ENCODE measurements at regions not wholly inside any gene's neighbourhood (a gene's known extent, or its start where the extent isn't known, plus 50 kb on each side); places are given as distances from the start of the nearest gene placed in this dataset.

DNA sequence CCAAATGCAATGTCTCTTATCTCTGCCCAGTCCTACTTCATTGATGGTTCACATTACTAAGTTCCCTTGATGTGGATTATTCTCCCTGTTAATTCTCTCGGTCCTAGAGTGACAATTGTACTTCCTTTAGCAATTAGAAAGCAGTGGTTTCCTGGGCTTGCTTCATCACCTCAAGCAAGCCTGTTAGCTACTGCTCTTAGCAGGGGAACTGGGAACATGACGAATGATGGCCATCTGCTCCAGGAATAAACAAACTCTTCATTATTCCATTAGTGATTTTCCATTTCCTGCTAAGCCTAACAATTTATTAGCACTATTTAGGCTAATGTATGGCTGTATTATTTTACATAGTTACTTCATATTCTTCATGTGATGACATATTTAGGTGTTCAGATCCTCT lies 331.8 kb downstream of the MTX2 start:
- TF ChIP-seq, protein P1, sequence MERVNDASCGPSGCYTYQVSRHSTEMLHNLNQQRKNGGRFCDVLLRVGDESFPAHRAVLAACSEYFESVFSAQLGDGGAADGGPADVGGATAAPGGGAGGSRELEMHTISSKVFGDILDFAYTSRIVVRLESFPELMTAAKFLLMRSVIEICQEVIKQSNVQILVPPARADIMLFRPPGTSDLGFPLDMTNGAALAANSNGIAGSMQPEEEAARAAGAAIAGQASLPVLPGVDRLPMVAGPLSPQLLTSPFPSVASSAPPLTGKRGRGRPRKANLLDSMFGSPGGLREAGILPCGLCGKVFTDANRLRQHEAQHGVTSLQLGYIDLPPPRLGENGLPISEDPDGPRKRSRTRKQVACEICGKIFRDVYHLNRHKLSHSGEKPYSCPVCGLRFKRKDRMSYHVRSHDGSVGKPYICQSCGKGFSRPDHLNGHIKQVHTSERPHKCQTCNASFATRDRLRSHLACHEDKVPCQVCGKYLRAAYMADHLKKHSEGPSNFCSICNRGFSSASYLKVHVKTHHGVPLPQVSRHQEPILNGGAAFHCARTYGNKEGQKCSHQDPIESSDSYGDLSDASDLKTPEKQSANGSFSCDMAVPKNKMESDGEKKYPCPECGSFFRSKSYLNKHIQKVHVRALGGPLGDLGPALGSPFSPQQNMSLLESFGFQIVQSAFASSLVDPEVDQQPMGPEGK (CRISPR knock-in tag; IDR thresholded peaks at IDR 0.05; ENCODE audit: borderline replicate concordance), result no peak
- TF ChIP-seq ZNF70 (CRISPR knock-in tag; IDR thresholded peaks at IDR 0.05) (no peak), ESRRG (CRISPR knock-in tag; IDR thresholded peaks at IDR 0.05) (no peak), CSRNP3 (CRISPR knock-in tag; IDR thresholded peaks at IDR 0.05) (no peak), ZFP30 (CRISPR knock-in tag; IDR thresholded peaks at IDR 0.05) (no peak), SNAI2 (CRISPR knock-in tag; IDR thresholded peaks at IDR 0.05) (no peak), ZC3H10 (CRISPR knock-in tag; IDR thresholded peaks at IDR 0.05) (no peak), TSHZ2 (CRISPR knock-in tag; IDR thresholded peaks at IDR 0.05) (no peak)
